Hepatocyte (in vitro differentiated cells): ENCODE measurements at regions not wholly inside any gene's neighbourhood (a gene's known extent, or its start where the extent isn't known, plus 50 kb on each side); places are given as distances from the start of the nearest gene placed in this dataset.

Experiments used
- CTCF ChIP-seq: fragments of 200-600 bp; sonication (generic); IDR thresholded peaks from 2 replicates; pipeline ENCODE4 v1.5.1; 2016; ENCODE audit warnings: antibody characterized with exemption, mild to moderate bottlenecking; ENCODE audit not compliant: poor library complexity
- EZH2phosphoT487 ChIP-seq: fragments of 200-600 bp; sonication (generic); IDR thresholded peaks from one replicate; pipeline ENCODE4 v1.6.1; 2018; ENCODE audit warnings: antibody characterized with exemption, mild to moderate bottlenecking, low read depth, moderate library complexity; ENCODE audit not compliant: unreplicated experiment, severe bottlenecking

- TF ChIP-seq CTCF (no peak), EZH2phosphoT487 (no peak)
Measured at GRCh38 chr9:120043448-120043847, 536.5 kb downstream of the CDK5RAP2 start.
